ENCODE measurements at regions not wholly inside any gene's neighbourhood (a gene's known extent, or its start where the extent isn't known, plus 50 kb on each side); places are given as distances from the start of the nearest gene placed in this dataset.

- Histone ChIP-seq H3K4me1 (ENCODE audit: control insufficient read depth, insufficient read depth, low read length) (no peaks in the 10 kb centered on the region), H3K4me3 (ENCODE audit: low read length) (no peak overlapping the region), H3K27me3 (ENCODE audit: control insufficient read depth, insufficient read depth, low read length) (no peaks in the 10 kb centered on the region), H3K36me3 (ENCODE audit: control insufficient read depth, insufficient read depth, low read length) (no peaks in the 10 kb centered on the region), H3K27ac (ENCODE audit: low read length) (no peak overlapping the region), H3K9me3 (ENCODE audit: control insufficient read depth, insufficient read depth, low read length) (peaks cover 5% of the 10 kb centered on the region)
- WGBS (ENCODE audit: insufficient coverage): 82% methylated on average over 2 of the region's 2 CpGs
- intact Hi-C loops (cut with micrococcal nuclease): no loop called here
- peaks cover 11 to 13% of the 10 kb centered on the region in 2 donors for H3K9me3 Mint-ChIP-seq
- no peaks in the 10 kb centered on the region for H3K27me3 Mint-ChIP-seq (ENCODE audit: low read depth in 2 of 2)
- no peaks in the 10 kb centered on the region for H3K4me1 Mint-ChIP-seq
- TF ChIP-seq CTCF (IDR thresholded peaks at IDR 0.05): no peak
- no peak overlapping the region for H3K27ac Mint-ChIP-seq
- ATAC-seq: no peak
- no peak for DNase-seq
- no peak overlapping the region for H3K4me3 Mint-ChIP-seq
- no peaks in the 10 kb centered on the region for H3K36me3 Mint-ChIP-seq
These were observed 76.0 kb upstream of the CELF4 start for GRCh38 chr18:37641573-37641972.

GRCh38 chr18:37640504-37640903, 74.9 kb upstream of the CELF4 start:
- H3K27me3 ChIP-seq (ENCODE audit: control insufficient read depth, insufficient read depth, low read length): no peaks in the 10 kb centered on the region
- intact Hi-C loops (cut with micrococcal nuclease): no loop called here
- H3K4me3 ChIP-seq (ENCODE audit: low read length): no peak overlapping the region
- peaks cover 5% of the 10 kb centered on the region for H3K9me3 ChIP-seq (ENCODE audit: control insufficient read depth, insufficient read depth, low read length)
- Mint-ChIP-seq H3K9me3 (peaks cover 11 to 13% of the 10 kb centered on the region in 2 donors), H3K36me3 (no peaks in the 10 kb centered on the region), H3K27ac (no peak overlapping the region), H3K4me1 (no peaks in the 10 kb centered on the region), H3K27me3 (ENCODE audit: low read depth in 2 of 2) (no peaks in the 10 kb centered on the region), H3K4me3 (no peak overlapping the region)
- no peaks in the 10 kb centered on the region for H3K4me1 ChIP-seq (ENCODE audit: control insufficient read depth, insufficient read depth, low read length)
- no peak for DNase-seq
- TF ChIP-seq CTCF (IDR thresholded peaks at IDR 0.05): no peak
- no peaks in the 10 kb centered on the region for H3K36me3 ChIP-seq (ENCODE audit: control insufficient read depth, insufficient read depth, low read length)
- no peak overlapping the region for H3K27ac ChIP-seq (ENCODE audit: low read length)
- no peak for ATAC-seq

- Mint-ChIP-seq H3K4me1 (no peaks in the 10 kb centered on the region), H3K27me3 (ENCODE audit: low read depth in 2 of 2) (no peaks in the 10 kb centered on the region), H3K36me3 (no peaks in the 10 kb centered on the region), H3K27ac (no peak overlapping the region), H3K9me3 (peaks cover 9% of the 10 kb centered on the region in 2 donors), H3K4me3 (no peak overlapping the region)
- ATAC-seq: no peak
- Histone ChIP-seq H3K4me3 (ENCODE audit: low read length) (no peak overlapping the region), H3K9me3 (ENCODE audit: control insufficient read depth, insufficient read depth, low read length) (peaks cover 9% of the 10 kb centered on the region), H3K27me3 (ENCODE audit: control insufficient read depth, insufficient read depth, low read length) (no peaks in the 10 kb centered on the region), H3K36me3 (ENCODE audit: control insufficient read depth, insufficient read depth, low read length) (no peaks in the 10 kb centered on the region), H3K4me1 (ENCODE audit: control insufficient read depth, insufficient read depth, low read length) (no peaks in the 10 kb centered on the region), H3K27ac (ENCODE audit: low read length) (no peak overlapping the region)
- DNase-seq: no peak
- 88% methylated on average over 2 of the region's 3 CpGs for WGBS (ENCODE audit: insufficient coverage)
- TF ChIP-seq CTCF (IDR thresholded peaks at IDR 0.05): no peak
- intact Hi-C loops (cut with micrococcal nuclease): no loop called here
These were observed 74.2 kb upstream of the CELF4 start for GRCh38 chr18:37639846-37640245.

GRCh38 chr18:37637478-37637850, 71.9 kb upstream of the CELF4 start:
- Mint-ChIP-seq H3K4me1 (no peaks in the 10 kb centered on the region), H3K4me3 (no peak overlapping the region), H3K9me3 (peaks cover 6 to 8% of the 10 kb centered on the region in 2 donors), H3K27me3 (ENCODE audit: low read depth in 2 of 2) (no peaks in the 10 kb centered on the region), H3K36me3 (no peaks in the 10 kb centered on the region), H3K27ac (no peak overlapping the region)
- DNase-seq (no peak), ATAC-seq (no peak)
- 85% methylated on average over 4 of the region's 4 CpGs for WGBS (ENCODE audit: insufficient coverage)
- Histone ChIP-seq H3K27ac (ENCODE audit: low read length) (no peak overlapping the region), H3K4me1 (ENCODE audit: control insufficient read depth, insufficient read depth, low read length) (no peaks in the 10 kb centered on the region), H3K36me3 (ENCODE audit: control insufficient read depth, insufficient read depth, low read length) (no peaks in the 10 kb centered on the region), H3K4me3 (ENCODE audit: low read length) (no peak overlapping the region), H3K9me3 (ENCODE audit: control insufficient read depth, insufficient read depth, low read length) (peaks cover 9% of the 10 kb centered on the region), H3K27me3 (ENCODE audit: control insufficient read depth, insufficient read depth, low read length) (no peaks in the 10 kb centered on the region)
- intact Hi-C loops (cut with micrococcal nuclease): no loop called here
- no peak for TF ChIP-seq CTCF (IDR thresholded peaks at IDR 0.05)
